Spleen (tissue), 7 donors: ENCODE measurements at regions not wholly inside any gene's neighbourhood (a gene's known extent, or its start where the extent isn't known, plus 50 kb on each side); places are given as distances from the start of the nearest gene placed in this dataset.

ENCODE experiments used
- CTCF ChIP-seq, 11 experiments: fragments of 200-600 bp in 7 of 11; fragments of 450-650 bp in 4 of 11; sonication (generic) in 4 of 11; IDR thresholded peaks in 8 of 11; conservative IDR thresholded peaks in 3 of 11; 1 replicate in 7 of 11; 2 replicates in 4 of 11; pipeline versions ENCODE4 v1.4.0 to v1.8.0; 2016 to 2021; ENCODE audit warnings: antibody characterized with exemption in 11 of 11, inconsistent platforms in 4 of 11, mild to moderate bottlenecking in 1 of 11
- POLR2A ChIP-seq, 3 donors: fragments of 450-650 bp; IDR thresholded peaks; one replicate each; pipeline ENCODE4 v1.5.1; 2017; ENCODE audit warnings: antibody characterized with exemption in 3 of 3, mild to moderate bottlenecking in 1 of 3
- POLR2AphosphoS5 ChIP-seq, 3 donors: sonication (generic); formaldehyde crosslinking; IDR thresholded peaks; one replicate each; pipeline ENCODE4 v1.5.1; 2017; ENCODE audit warnings: antibody characterized with exemption in 3 of 3
- donor health status: DM: no; HTN: no; CAD: no; lungs with moderate emphysema.
- donor health status: DM: no; HTN: no; CAD: no.
- donor health status: DM: no; HTN: no; CAD: no.

- TF ChIP-seq CTCF (IDR thresholded peaks at IDR 0.05 in 8 of 11, conservative IDR thresholded peaks at IDR 0.05 in 3 of 11) (no peak), POLR2A (IDR thresholded peaks at IDR 0.05) (no peak), POLR2AphosphoS5 (IDR thresholded peaks at IDR 0.05) (no peak)
Observed at GRCh38 chr2:33924586-33925169, 325.6 kb upstream of the FAM98A start.
